C4-2B (cell line): ENCODE measurements at regions not wholly inside any gene's neighbourhood (a gene's known extent, or its start where the extent isn't known, plus 50 kb on each side); places are given as distances from the start of the nearest gene placed in this dataset.

Source experiments
- CTCF ChIP-seq: fragments of 450-650 bp; conservative IDR thresholded peaks from 2 replicates; pipeline ENCODE4 v1.5.1; 2017; ENCODE audit warnings: mild to moderate bottlenecking
- ZFX ChIP-seq: fragments of 450-650 bp; IDR thresholded peaks from 2 replicates; pipeline ENCODE4 v1.6.1; 2017

GRCh38 chr7:25968205-25968993 lies 183.6 kb upstream of the NFE2L3 start:
- no peak for TF ChIP-seq ZFX
- no peak for TF ChIP-seq CTCF
